Liver (tissue), 8 donors: ENCODE measurements at regions not wholly inside any gene's neighbourhood (a gene's known extent, or its start where the extent isn't known, plus 50 kb on each side); places are given as distances from the start of the nearest gene placed in this dataset.

Source experiments
- DNase-seq: peaks from one replicate; pipeline ENCODE4 v3.0.0-alpha.2; 2017; ENCODE audit warnings: low spot score
- H3K27ac ChIP-seq, 2 donors: one replicate each; pipeline ENCODE4 v1.7.0; 2013; ENCODE audit warnings: inconsistent platforms in 2 of 2, low read length in 2 of 2, control low read depth in 1 of 2, low read depth in 1 of 2, mild to moderate bottlenecking in 1 of 2
- H3K27me3 ChIP-seq, 4 donors: one replicate each; pipeline versions ENCODE4 v1.6.1 to v1.7.0; 2013; ENCODE audit warnings: low read length in 3 of 4, inconsistent platforms in 1 of 4, mild to moderate bottlenecking in 1 of 4, moderate library complexity in 1 of 4; ENCODE audit not compliant: control insufficient read depth in 4 of 4, insufficient read depth in 4 of 4
- H3K36me3 ChIP-seq, 4 donors: one replicate each; pipeline versions ENCODE4 v1.6.1 to v1.7.0; 2013; ENCODE audit warnings: low read length in 3 of 4, mild to moderate bottlenecking in 3 of 4, low read depth in 1 of 4, moderate library complexity in 1 of 4; ENCODE audit not compliant: control insufficient read depth in 4 of 4, insufficient read depth in 3 of 4
- H3K4me1 ChIP-seq, 4 donors: one replicate each; pipeline versions ENCODE4 v1.6.1 to v1.7.0; 2013; ENCODE audit warnings: low read length in 3 of 4, mild to moderate bottlenecking in 3 of 4, moderate library complexity in 1 of 4; ENCODE audit not compliant: control insufficient read depth in 4 of 4, insufficient read depth in 4 of 4
- H3K4me3 ChIP-seq, 3 donors: one replicate each; pipeline versions ENCODE4 v1.6.1 to v1.7.0; 2013; ENCODE audit warnings: low read length in 3 of 3, control low read depth in 1 of 3, low read depth in 1 of 3, mild to moderate bottlenecking in 1 of 3
- H3K9ac ChIP-seq, 2 donors: one replicate each; pipeline ENCODE4 v1.7.0; 2013; ENCODE audit warnings: low read length in 2 of 2, mild to moderate bottlenecking in 2 of 2, moderate library complexity in 2 of 2, control low read depth in 1 of 2, low read depth in 1 of 2
- H3K9me3 ChIP-seq, 4 donors: one replicate each; pipeline versions ENCODE4 v1.6.1 to v1.7.0; 2013; ENCODE audit warnings: low read length in 3 of 4; ENCODE audit not compliant: control insufficient read depth in 4 of 4
- EGR1 ChIP-seq, 2 donors: IDR thresholded peaks; 2 replicates each; pipeline ENCODE4 v1.6.1; 2016 to 2018; ENCODE audit warnings: antibody characterized with exemption in 2 of 2, low read depth in 2 of 2
- FOXA1 ChIP-seq: IDR thresholded peaks from 2 replicates; pipeline ENCODE4 v1.6.1; 2016; ENCODE audit warnings: antibody characterized with exemption
- FOXA2 ChIP-seq: IDR thresholded peaks from 2 replicates; pipeline ENCODE4 v1.6.1; 2016; ENCODE audit warnings: antibody characterized with exemption
- GABPA ChIP-seq, 2 donors: IDR thresholded peaks in 1 of 2; conservative IDR thresholded peaks in 1 of 2; 2 replicates each; pipeline ENCODE4 v1.6.1; 2016; ENCODE audit warnings: antibody characterized with exemption in 2 of 2, mild to moderate bottlenecking in 1 of 2, moderate library complexity in 1 of 2
- HNF4A ChIP-seq, 2 donors: conservative IDR thresholded peaks; 2 replicates each; pipeline ENCODE4 v1.6.1; 2016; ENCODE audit warnings: antibody characterized with exemption in 2 of 2, mild to moderate bottlenecking in 2 of 2
- HNF4G ChIP-seq: IDR thresholded peaks from 2 replicates; pipeline ENCODE4 v1.6.1; 2016; ENCODE audit warnings: antibody characterized with exemption
- JUND ChIP-seq, 2 donors: IDR thresholded peaks; 2 replicates each; pipeline ENCODE4 v1.6.1; 2016; ENCODE audit warnings: antibody characterized with exemption in 2 of 2
- NR2F2 ChIP-seq: IDR thresholded peaks from 2 replicates; pipeline ENCODE4 v1.6.1; 2016; ENCODE audit warnings: antibody characterized with exemption
- RAD21 ChIP-seq, 2 donors: IDR thresholded peaks; 2 replicates each; pipeline ENCODE4 v1.6.1; 2016; ENCODE audit warnings: antibody characterized with exemption in 2 of 2, mild to moderate bottlenecking in 2 of 2
- RXRA ChIP-seq, 2 donors: IDR thresholded peaks; 2 replicates each; pipeline ENCODE4 v1.6.1; 2017 to 2018; ENCODE audit warnings: antibody characterized with exemption in 2 of 2, mild to moderate bottlenecking in 1 of 2
- SP1 ChIP-seq: IDR thresholded peaks from 2 replicates; pipeline ENCODE4 v1.6.1; 2018; ENCODE audit warnings: antibody characterized with exemption, mild to moderate bottlenecking
- TAF1 ChIP-seq: conservative IDR thresholded peaks from 2 replicates; pipeline ENCODE4 v1.6.1; 2016; ENCODE audit warnings: antibody characterized with exemption, mild to moderate bottlenecking
- YY1 ChIP-seq: IDR thresholded peaks from 2 replicates; pipeline ENCODE4 v1.6.1; 2016; ENCODE audit warnings: antibody characterized with exemption, mild to moderate bottlenecking
- WGBS: extraction: QIAGEN DNeasy Blood & Tissue Kit; methylation state at CpG from one replicate; pipeline ENCODE4 v1.1.7; 2013; 5-methylcytosine and 5-hydroxymethylcytosine counted together
- TF ChIP-seq, protein P1 (sequence below): IDR thresholded peaks from 2 replicates; pipeline ENCODE4 v1.6.1; 2016; ENCODE audit warnings: antibody characterized with exemption
- TF ChIP-seq, protein P2 (sequence below): IDR thresholded peaks from 2 replicates; pipeline ENCODE4 v1.6.1; 2016; ENCODE audit warnings: antibody characterized with exemption
- TF ChIP-seq, protein P3 (sequence below): IDR thresholded peaks from 2 replicates; pipeline ENCODE4 v1.6.1; 2016; ENCODE audit warnings: antibody characterized with exemption
- TF ChIP-seq, protein P4 (sequence below): fragments of 150-350 bp; IDR thresholded peaks from 2 replicates; pipeline ENCODE4 v1.5.1; 2017; ENCODE audit warnings: improper control_type of control experiment, low read depth, low read length; ENCODE audit not compliant: missing input control
- TF ChIP-seq, protein P5 (sequence below): IDR thresholded peaks from 2 replicates; pipeline ENCODE4 v1.6.1; 2016; ENCODE audit warnings: antibody characterized with exemption, mild to moderate bottlenecking
- donor health status: healthy.
- donor health status: healthy.
- donor health status: healthy.
- donor health status: healthy.
- donor health status: healthy.

DNA sequence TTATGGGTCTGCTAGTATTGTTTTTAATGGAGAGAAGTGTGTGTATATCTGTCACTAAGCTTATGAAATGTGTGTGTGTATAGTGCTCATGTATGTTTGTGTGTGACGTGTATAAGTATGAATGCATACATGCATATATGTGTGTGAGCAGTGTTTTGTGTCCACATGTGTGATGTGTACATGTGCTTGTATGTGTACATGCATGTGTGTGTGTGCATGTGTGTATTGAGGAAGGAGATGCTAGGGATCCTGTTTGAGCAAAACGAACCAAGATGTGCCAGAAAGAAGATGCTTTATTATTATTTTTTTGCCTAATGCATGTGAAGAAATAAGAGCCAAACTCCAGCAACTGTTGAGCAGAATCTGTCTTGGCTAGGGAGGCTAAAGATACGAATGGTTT is 301.3 kb upstream of the SKOR2 start:
- H3K27ac ChIP-seq, result no peak overlapping the region
- H3K4me3 ChIP-seq, result no peak overlapping the region
- H3K9me3 ChIP-seq, result no peaks in the 10 kb centered on the region
- WGBS, result 76% methylated on average over 3 of the region's 3 CpGs
- H3K27me3 ChIP-seq, result no peaks in the 10 kb centered on the region
- no peak for DNase-seq
- TF ChIP-seq, protein P1, sequence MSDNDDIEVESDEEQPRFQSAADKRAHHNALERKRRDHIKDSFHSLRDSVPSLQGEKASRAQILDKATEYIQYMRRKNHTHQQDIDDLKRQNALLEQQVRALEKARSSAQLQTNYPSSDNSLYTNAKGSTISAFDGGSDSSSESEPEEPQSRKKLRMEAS, result no peak
- no peak for TF ChIP-seq EGR1 (IDR thresholded peaks at IDR 0.05; ENCODE audit: low read depth in 2 of 2)
- TF ChIP-seq RAD21 (IDR thresholded peaks at IDR 0.05), result no peak
- TF ChIP-seq, protein P2, sequence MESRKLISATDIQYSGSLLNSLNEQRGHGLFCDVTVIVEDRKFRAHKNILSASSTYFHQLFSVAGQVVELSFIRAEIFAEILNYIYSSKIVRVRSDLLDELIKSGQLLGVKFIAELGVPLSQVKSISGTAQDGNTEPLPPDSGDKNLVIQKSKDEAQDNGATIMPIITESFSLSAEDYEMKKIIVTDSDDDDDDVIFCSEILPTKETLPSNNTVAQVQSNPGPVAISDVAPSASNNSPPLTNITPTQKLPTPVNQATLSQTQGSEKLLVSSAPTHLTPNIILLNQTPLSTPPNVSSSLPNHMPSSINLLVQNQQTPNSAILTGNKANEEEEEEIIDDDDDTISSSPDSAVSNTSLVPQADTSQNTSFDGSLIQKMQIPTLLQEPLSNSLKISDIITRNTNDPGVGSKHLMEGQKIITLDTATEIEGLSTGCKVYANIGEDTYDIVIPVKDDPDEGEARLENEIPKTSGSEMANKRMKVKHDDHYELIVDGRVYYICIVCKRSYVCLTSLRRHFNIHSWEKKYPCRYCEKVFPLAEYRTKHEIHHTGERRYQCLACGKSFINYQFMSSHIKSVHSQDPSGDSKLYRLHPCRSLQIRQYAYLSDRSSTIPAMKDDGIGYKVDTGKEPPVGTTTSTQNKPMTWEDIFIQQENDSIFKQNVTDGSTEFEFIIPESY, result no peak
- TF ChIP-seq YY1, result no peak
- TF ChIP-seq NR2F2, result no peak
- TF ChIP-seq HNF4G, result no peak
- TF ChIP-seq, protein P3, sequence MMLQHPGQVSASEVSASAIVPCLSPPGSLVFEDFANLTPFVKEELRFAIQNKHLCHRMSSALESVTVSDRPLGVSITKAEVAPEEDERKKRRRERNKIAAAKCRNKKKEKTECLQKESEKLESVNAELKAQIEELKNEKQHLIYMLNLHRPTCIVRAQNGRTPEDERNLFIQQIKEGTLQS, result no peak
- TF ChIP-seq, protein P4, sequence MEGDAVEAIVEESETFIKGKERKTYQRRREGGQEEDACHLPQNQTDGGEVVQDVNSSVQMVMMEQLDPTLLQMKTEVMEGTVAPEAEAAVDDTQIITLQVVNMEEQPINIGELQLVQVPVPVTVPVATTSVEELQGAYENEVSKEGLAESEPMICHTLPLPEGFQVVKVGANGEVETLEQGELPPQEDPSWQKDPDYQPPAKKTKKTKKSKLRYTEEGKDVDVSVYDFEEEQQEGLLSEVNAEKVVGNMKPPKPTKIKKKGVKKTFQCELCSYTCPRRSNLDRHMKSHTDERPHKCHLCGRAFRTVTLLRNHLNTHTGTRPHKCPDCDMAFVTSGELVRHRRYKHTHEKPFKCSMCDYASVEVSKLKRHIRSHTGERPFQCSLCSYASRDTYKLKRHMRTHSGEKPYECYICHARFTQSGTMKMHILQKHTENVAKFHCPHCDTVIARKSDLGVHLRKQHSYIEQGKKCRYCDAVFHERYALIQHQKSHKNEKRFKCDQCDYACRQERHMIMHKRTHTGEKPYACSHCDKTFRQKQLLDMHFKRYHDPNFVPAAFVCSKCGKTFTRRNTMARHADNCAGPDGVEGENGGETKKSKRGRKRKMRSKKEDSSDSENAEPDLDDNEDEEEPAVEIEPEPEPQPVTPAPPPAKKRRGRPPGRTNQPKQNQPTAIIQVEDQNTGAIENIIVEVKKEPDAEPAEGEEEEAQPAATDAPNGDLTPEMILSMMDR, result no peak
- no peak for TF ChIP-seq FOXA1
- TF ChIP-seq RXRA (IDR thresholded peaks at IDR 0.05), result no peak
- no peak for TF ChIP-seq JUND (IDR thresholded peaks at IDR 0.05)
- no peak for TF ChIP-seq HNF4A (conservative IDR thresholded peaks at IDR 0.05)
- TF ChIP-seq GABPA (IDR thresholded peaks at IDR 0.05 in 1 of 2, conservative IDR thresholded peaks at IDR 0.05 in 1 of 2), result no peak
- TF ChIP-seq FOXA2, result no peak
- no peak for TF ChIP-seq SP1
- TF ChIP-seq, protein P5, sequence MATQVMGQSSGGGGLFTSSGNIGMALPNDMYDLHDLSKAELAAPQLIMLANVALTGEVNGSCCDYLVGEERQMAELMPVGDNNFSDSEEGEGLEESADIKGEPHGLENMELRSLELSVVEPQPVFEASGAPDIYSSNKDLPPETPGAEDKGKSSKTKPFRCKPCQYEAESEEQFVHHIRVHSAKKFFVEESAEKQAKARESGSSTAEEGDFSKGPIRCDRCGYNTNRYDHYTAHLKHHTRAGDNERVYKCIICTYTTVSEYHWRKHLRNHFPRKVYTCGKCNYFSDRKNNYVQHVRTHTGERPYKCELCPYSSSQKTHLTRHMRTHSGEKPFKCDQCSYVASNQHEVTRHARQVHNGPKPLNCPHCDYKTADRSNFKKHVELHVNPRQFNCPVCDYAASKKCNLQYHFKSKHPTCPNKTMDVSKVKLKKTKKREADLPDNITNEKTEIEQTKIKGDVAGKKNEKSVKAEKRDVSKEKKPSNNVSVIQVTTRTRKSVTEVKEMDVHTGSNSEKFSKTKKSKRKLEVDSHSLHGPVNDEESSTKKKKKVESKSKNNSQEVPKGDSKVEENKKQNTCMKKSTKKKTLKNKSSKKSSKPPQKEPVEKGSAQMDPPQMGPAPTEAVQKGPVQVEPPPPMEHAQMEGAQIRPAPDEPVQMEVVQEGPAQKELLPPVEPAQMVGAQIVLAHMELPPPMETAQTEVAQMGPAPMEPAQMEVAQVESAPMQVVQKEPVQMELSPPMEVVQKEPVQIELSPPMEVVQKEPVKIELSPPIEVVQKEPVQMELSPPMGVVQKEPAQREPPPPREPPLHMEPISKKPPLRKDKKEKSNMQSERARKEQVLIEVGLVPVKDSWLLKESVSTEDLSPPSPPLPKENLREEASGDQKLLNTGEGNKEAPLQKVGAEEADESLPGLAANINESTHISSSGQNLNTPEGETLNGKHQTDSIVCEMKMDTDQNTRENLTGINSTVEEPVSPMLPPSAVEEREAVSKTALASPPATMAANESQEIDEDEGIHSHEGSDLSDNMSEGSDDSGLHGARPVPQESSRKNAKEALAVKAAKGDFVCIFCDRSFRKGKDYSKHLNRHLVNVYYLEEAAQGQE, result no peak
- TF ChIP-seq TAF1, result no peak
- no peaks in the 10 kb centered on the region for H3K36me3 ChIP-seq
- no peaks in the 10 kb centered on the region for H3K4me1 ChIP-seq
- no peak overlapping the region for H3K9ac ChIP-seq
